Ovary (tissue), 7 donors: ENCODE measurements at regions not wholly inside any gene's neighbourhood (a gene's known extent, or its start where the extent isn't known, plus 50 kb on each side); places are given as distances from the start of the nearest gene placed in this dataset.

Experiments used
- DNase-seq, 5 donors: peaks; one replicate each; pipeline ENCODE4 v3.0.0-alpha.2; 2019 to 2020
- H3K27ac ChIP-seq, 2 donors: fragments of 200-600 bp; one replicate each; pipeline versions ENCODE4 v1.5.1 to v1.8.0; 2019 to 2022
- H3K27me3 ChIP-seq: fragments of 200-600 bp; one replicate; pipeline ENCODE4 v1.8.0; 2022
- H3K36me3 ChIP-seq: fragments of 200-600 bp; sonication (generic); one replicate; pipeline ENCODE4 v1.5.1; 2019
- H3K4me1 ChIP-seq: one replicate; pipeline ENCODE4 v1.8.1; 2013; ENCODE audit warnings: mild to moderate bottlenecking, moderate library complexity; ENCODE audit not compliant: insufficient read depth
- H3K4me3 ChIP-seq: fragments of 200-600 bp; sonication (generic); one replicate; pipeline ENCODE4 v1.5.1; 2017
- H3K9me3 ChIP-seq, 2 donors: fragments of 200-600 bp in 1 of 2; sonication (generic) in 1 of 2; one replicate each; pipeline versions ENCODE4 v1.5.1 to v1.8.1; 2013 to 2019; ENCODE audit warnings: mild to moderate bottlenecking in 1 of 2, moderate library complexity in 1 of 2
- CTCF ChIP-seq, 3 donors: fragments of 450-650 bp in 2 of 3; fragments of 200-600 bp in 1 of 3; IDR thresholded peaks; one replicate each; pipeline versions ENCODE4 v1.5.1 to v1.8.0; 2016 to 2022; ENCODE audit warnings: antibody characterized with exemption in 3 of 3, mild to moderate bottlenecking in 1 of 3
- EP300 ChIP-seq: sonication (generic); formaldehyde crosslinking; IDR thresholded peaks from one replicate; pipeline ENCODE4 v1.6.1; 2017; ENCODE audit warnings: antibody characterized with exemption
- POLR2A ChIP-seq: fragments of 450-650 bp; IDR thresholded peaks from one replicate; pipeline ENCODE4 v1.6.1; 2017; ENCODE audit warnings: antibody characterized with exemption, mild to moderate bottlenecking, moderate library complexity
- WGBS, 3 donors: extraction: QIAGEN DNeasy Blood & Tissue Kit in 1 of 3; methylation state at CpG; one replicate each; pipeline versions ENCODE4 v1.1.5 to v1.1.7; 2013 to 2017; 5-methylcytosine and 5-hydroxymethylcytosine counted together
- intact Hi-C, 4 donors: fragments of 100-400 bp; cut with DNase I; formaldehyde crosslinking; loops; one replicate each; pipeline versions ENCODE4 v1.11.0 to v1.15.1; 2022 to 2023
- donor health status: DM: no; HTN: no; CAD: no; lungs with moderate emphysema.
- donor health status: DM: no; HTN: no; CAD: no.
- donor health status: Bipolar disorder and iron deficiency.
- donor health status: DM: no; HTN: no; CAD: no.
- donor health status: DM: yes; HTN: yes; CAD: no.

- no peaks in the 10 kb centered on the region for H3K9me3 ChIP-seq
- H3K27me3 ChIP-seq = no peaks in the 10 kb centered on the region
- no peak overlapping the region for H3K4me3 ChIP-seq
- TF ChIP-seq CTCF (IDR thresholded peaks at IDR 0.05) (peak in 1 of 3 donors; percentile 15), EP300 (no peak)
- intact Hi-C loops = no loop called here
- no peak overlapping the region for H3K27ac ChIP-seq
- WGBS, 3 donors = 7 to 13% (median 8%) methylated on average over 8 of the region's 8 CpGs
- no peak for DNase-seq
- H3K36me3 ChIP-seq = no peaks in the 10 kb centered on the region
- H3K4me1 ChIP-seq = peaks cover 1% of the 10 kb centered on the region
Observed at GRCh38 chr3:176663837-176664831, 533.1 kb downstream of the TBL1XR1 start.

DNA sequence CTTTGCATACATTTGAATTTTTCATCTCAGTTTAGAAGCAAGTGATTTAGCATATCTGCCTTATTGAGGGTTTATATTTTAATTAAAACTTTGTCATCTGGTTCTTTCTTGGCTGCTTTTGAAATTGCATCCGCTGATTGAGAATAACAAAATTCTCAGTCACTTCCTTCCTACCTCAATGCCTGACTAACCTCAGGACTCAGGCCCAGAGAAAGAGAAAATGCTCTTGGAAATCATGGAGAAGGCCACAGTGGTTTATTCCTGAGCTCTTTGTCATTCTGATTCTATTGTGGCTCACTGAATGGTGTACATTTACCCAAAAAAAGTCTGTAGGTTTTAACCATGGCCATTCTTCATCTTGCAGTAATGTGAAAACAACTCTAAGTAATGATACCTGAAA is 533.9 kb downstream of the TBL1XR1 start:
- H3K4me3 ChIP-seq = no peak overlapping the region
- TF ChIP-seq CTCF (IDR thresholded peaks at IDR 0.05) (no peak), POLR2A (no peak), EP300 (no peak)
- H3K36me3 ChIP-seq = no peaks in the 10 kb centered on the region
- 60 to 77% (median 71%) methylated on average over 1 of the region's 1 CpG for WGBS, 3 donors
- no peaks in the 10 kb centered on the region for H3K27me3 ChIP-seq
- H3K4me1 ChIP-seq = peaks cover 1% of the 10 kb centered on the region
- no peak overlapping the region for H3K27ac ChIP-seq
- no peaks in the 10 kb centered on the region for H3K9me3 ChIP-seq
- intact Hi-C loops = no loop called here
- DNase-seq = no peak

- Histone ChIP-seq H3K36me3 (no peaks in the 10 kb centered on the region), H3K9me3 (no peaks in the 10 kb centered on the region), H3K27me3 (no peaks in the 10 kb centered on the region), H3K4me3 (no peak overlapping the region), H3K27ac (no peak overlapping the region), H3K4me1 (peaks cover 1% of the 10 kb centered on the region)
- WGBS, 3 donors = 17 to 49% (median 22%) methylated on average over 2 of the region's 2 CpGs
- intact Hi-C loops = no loop called here
- DNase-seq = no peak
- TF ChIP-seq EP300 (no peak), CTCF (IDR thresholded peaks at IDR 0.05) (no peak), POLR2A (no peak)
Observed at GRCh38 chr3:176661432-176661964, 535.8 kb downstream of the TBL1XR1 start.

GRCh38 chr3:176655404-176656094 is 541.7 kb downstream of the TBL1XR1 start:
- H3K27ac ChIP-seq = no peak overlapping the region
- no peaks in the 10 kb centered on the region for H3K4me1 ChIP-seq
- no peaks in the 10 kb centered on the region for H3K9me3 ChIP-seq
- TF ChIP-seq CTCF (IDR thresholded peaks at IDR 0.05) (no peak), POLR2A (no peak), EP300 (no peak)
- no peak overlapping the region for H3K4me3 ChIP-seq
- H3K36me3 ChIP-seq = no peaks in the 10 kb centered on the region
- intact Hi-C loops = no loop called here
- no peaks in the 10 kb centered on the region for H3K27me3 ChIP-seq
- DNase-seq = no peak
- 66 to 72% (median 69%) methylated on average over 5 of the region's 5 CpGs for WGBS, 3 donors
